IMR-90 (cell line): ENCODE measurements at regions not wholly inside any gene's neighbourhood (a gene's known extent, or its start where the extent isn't known, plus 50 kb on each side); places are given as distances from the start of the nearest gene placed in this dataset.

Source experiments
- MAZ ChIP-seq: IDR thresholded peaks from 2 replicates; pipeline ENCODE4 v1.6.1; 2012; ENCODE audit warnings: low read depth, mild to moderate bottlenecking, low read length, improper control_type of control experiment, moderate library complexity, borderline replicate concordance
- POLR2A ChIP-seq: IDR thresholded peaks from 2 replicates; pipeline ENCODE4 v1.6.1; 2012; ENCODE audit warnings: mild to moderate bottlenecking, low read depth, low read length
- RFX5 ChIP-seq: IDR thresholded peaks from 2 replicates; pipeline ENCODE4 v1.8.0; 2012; ENCODE audit warnings: low read depth, mild to moderate bottlenecking, low read length, moderate library complexity

- no peak for TF ChIP-seq RFX5
- TF ChIP-seq MAZ: no peak
- TF ChIP-seq POLR2A: no peak
Measured at GRCh38 chr12:38516418-38516817, 199.8 kb downstream of the ALG10B start.
